GM23338 (cell line): ENCODE measurements at regions not wholly inside any gene's neighbourhood (a gene's known extent, or its start where the extent isn't known, plus 50 kb on each side); places are given as distances from the start of the nearest gene placed in this dataset.

Source experiments
- ATAC-seq: fragments of 200-7000 bp; cut with Tn5 transposase; 3 replicates; pipeline ENCODE4 v1.9.1; 2020
- DNase-seq: peaks from one replicate; pipeline ENCODE4 v3.0.0-alpha.2; 2015; ENCODE audit warnings: low spot score
- H2AFZ ChIP-seq: fragments of 200-600 bp; sonication (generic); 2 replicates; pipeline ENCODE4 v1.8.0; 2016; ENCODE audit warnings: antibody characterized with exemption, mild to moderate bottlenecking, moderate library complexity
- H3F3A ChIP-seq: fragments of 200-600 bp; sonication (generic); replicated peaks from 2 replicates; pipeline ENCODE4 v1.8.0; 2017; ENCODE audit warnings: antibody characterized with exemption, mixed run types, low read depth
- H3K27ac ChIP-seq: fragments of 200-600 bp; sonication (generic); 2 replicates; pipeline ENCODE4 v1.6.1; 2016; ENCODE audit warnings: low read depth
- H3K27me3 ChIP-seq: fragments of 200-600 bp; sonication (generic); 2 replicates; pipeline ENCODE4 v1.8.0; 2016; ENCODE audit warnings: mild to moderate bottlenecking, mixed run types, moderate library complexity; ENCODE audit not compliant: insufficient read depth
- H3K36me3 ChIP-seq: fragments of 200-600 bp; sonication (generic); 2 replicates; pipeline ENCODE4 v1.8.0; 2016; ENCODE audit warnings: mild to moderate bottlenecking; ENCODE audit not compliant: insufficient read depth
- H3K4me1 ChIP-seq: fragments of 200-600 bp; sonication (generic); 2 replicates; pipeline ENCODE4 v1.8.0; 2016; ENCODE audit warnings: mild to moderate bottlenecking, moderate library complexity; ENCODE audit not compliant: insufficient read depth
- H3K4me2 ChIP-seq: fragments of 200-600 bp; sonication (generic); 2 replicates; pipeline ENCODE4 v1.7.1; 2017; ENCODE audit warnings: mixed run types
- H3K4me3 ChIP-seq: fragments of 200-600 bp; sonication (generic); 2 replicates; pipeline ENCODE4 v1.6.1; 2016; ENCODE audit warnings: mixed run types
- H3K79me2 ChIP-seq: fragments of 200-600 bp; sonication (generic); replicated peaks from 2 replicates; pipeline ENCODE4 v1.8.0; 2017; ENCODE audit warnings: mild to moderate bottlenecking; ENCODE audit not compliant: insufficient read depth
- H3K9me2 ChIP-seq: fragments of 200-600 bp; sonication (generic); 2 replicates; pipeline ENCODE4 v1.8.0; 2017; ENCODE audit not compliant: insufficient read depth
- H4K20me1 ChIP-seq: fragments of 200-600 bp; sonication (generic); replicated peaks from 2 replicates; pipeline ENCODE4 v1.8.0; 2017; ENCODE audit warnings: mild to moderate bottlenecking; ENCODE audit not compliant: insufficient read depth
- H3K27ac Mint-ChIP-seq: 2 replicates; pipeline ENCODE4 v1.8.0; 2020; ENCODE audit warnings: inconsistent platforms, mild to moderate bottlenecking, moderate library complexity, mixed read lengths
- H3K27me3 Mint-ChIP-seq: 3 replicates; pipeline ENCODE4 v1.8.0; 2022; ENCODE audit warnings: low read depth, mild to moderate bottlenecking, moderate library complexity, mixed read lengths, inconsistent platforms; ENCODE audit not compliant: insufficient read depth, poor library complexity
- H3K36me3 Mint-ChIP-seq: 3 replicates; pipeline ENCODE4 v1.8.0; 2021; ENCODE audit warnings: low read depth, mild to moderate bottlenecking, inconsistent platforms, moderate library complexity, mixed read lengths
- H3K4me1 Mint-ChIP-seq: 3 replicates; pipeline ENCODE4 v1.8.0; 2020; ENCODE audit warnings: mild to moderate bottlenecking, inconsistent platforms, mixed read lengths
- H3K4me3 Mint-ChIP-seq: 3 replicates; pipeline ENCODE4 v1.8.0; 2021; ENCODE audit warnings: moderate library complexity, mild to moderate bottlenecking, inconsistent platforms, mixed read lengths
- H3K9me3 Mint-ChIP-seq: 3 replicates; pipeline ENCODE4 v1.8.0; 2020; ENCODE audit warnings: moderate library complexity, mild to moderate bottlenecking, inconsistent platforms, mixed read lengths
- CREB1 ChIP-seq: fragments of 250-450 bp; sonication (Bioruptor Pico); IDR thresholded peaks from 2 replicates; pipeline ENCODE4 v1.5.0; 2020; ENCODE audit warnings: low read depth, mild to moderate bottlenecking, moderate library complexity
- EZH2 ChIP-seq: fragments of 200-600 bp; sonication (generic); IDR thresholded peaks from one replicate; pipeline ENCODE4 v1.8.0; 2017; ENCODE audit warnings: antibody characterized with exemption, mild to moderate bottlenecking, low read depth; ENCODE audit not compliant: unreplicated experiment
- EZH2phosphoT487 ChIP-seq: fragments of 200-600 bp; sonication (generic); IDR thresholded peaks from one replicate; pipeline ENCODE4 v1.8.1; 2018; ENCODE audit warnings: antibody characterized with exemption; ENCODE audit not compliant: unreplicated experiment
- JUNB ChIP-seq: IDR thresholded peaks from one replicate; pipeline ENCODE4 v1.6.1; 2016; ENCODE audit warnings: antibody characterized with exemption; ENCODE audit not compliant: unreplicated experiment
- NANOG ChIP-seq: IDR thresholded peaks from 2 replicates; pipeline ENCODE4 v1.6.1; 2016; ENCODE audit warnings: antibody characterized with exemption, borderline replicate concordance
- POLR2AphosphoS5 ChIP-seq: IDR thresholded peaks from 2 replicates; pipeline ENCODE4 v1.6.1; 2016; ENCODE audit warnings: antibody characterized with exemption, low read depth
- STAT1 ChIP-seq: IDR thresholded peaks from one replicate; pipeline ENCODE4 v1.6.1; 2016; ENCODE audit warnings: antibody characterized with exemption; ENCODE audit not compliant: unreplicated experiment
- ZNF331 ChIP-seq: fragments of 250-450 bp; sonication (Bioruptor Pico); IDR thresholded peaks from 2 replicates; pipeline ENCODE4 v1.5.0; 2020; ENCODE audit warnings: low read depth, mild to moderate bottlenecking, moderate library complexity
- TF ChIP-seq, protein P1 (sequence below), 2 experiments: fragments of 200-600 bp in 1 of 2; sonication (generic) in 1 of 2; conservative IDR thresholded peaks; 2 replicates each; pipeline versions ENCODE4 v1.5.1 to v1.6.1; 2016 to 2017; ENCODE audit warnings: antibody characterized with exemption in 2 of 2, low read depth in 2 of 2, mild to moderate bottlenecking in 2 of 2, moderate library complexity in 1 of 2
- TF ChIP-seq, protein P2 (sequence below): IDR thresholded peaks from one replicate; pipeline ENCODE4 v1.6.1; 2018; ENCODE audit warnings: antibody characterized with exemption; ENCODE audit not compliant: unreplicated experiment
- TF ChIP-seq, protein P3 (sequence below): IDR thresholded peaks from 2 replicates; pipeline ENCODE4 v1.6.1; 2016; ENCODE audit warnings: antibody characterized with exemption

DNA sequence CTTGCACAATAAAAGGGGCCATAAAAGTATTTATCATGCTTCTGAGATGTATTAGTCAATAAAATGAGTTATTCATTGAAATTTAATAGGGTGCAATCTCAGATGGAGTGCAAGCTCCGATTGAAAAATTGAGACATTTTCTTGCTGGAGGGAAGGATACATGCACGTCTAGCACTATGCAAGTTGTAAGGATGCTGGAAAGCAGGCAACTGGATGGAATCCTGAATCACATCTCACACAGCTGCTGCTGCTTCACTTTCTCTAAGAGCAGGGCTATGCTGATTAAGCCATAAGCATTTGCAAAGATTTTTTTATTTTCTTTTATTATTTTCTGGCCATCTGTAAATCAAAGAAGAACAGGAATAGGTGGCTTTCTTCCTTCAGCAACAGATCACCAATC is 308.8 kb upstream of the EPHA7 start:
- Mint-ChIP-seq H3K36me3 (no peaks in the 10 kb centered on the region; the same call in 2 of the 3 replicates), H3K4me3 (no peak overlapping the region), H3K27me3 (peaks cover 3% of the 10 kb centered on the region), H3K9me3 (no peaks in the 10 kb centered on the region), H3K4me1 (peaks cover 39% of the 10 kb centered on the region), H3K27ac (no peak overlapping the region)
- Histone ChIP-seq H3K79me2 (no peaks in the 10 kb centered on the region), H3K9me2 (no peaks in the 10 kb centered on the region; the same call in 1 of the 2 replicates), H3K27me3 (no peaks in the 10 kb centered on the region), H3K27ac (no peak overlapping the region), H3F3A (no peaks in the 10 kb centered on the region), H3K4me2 (peak overlapping the region; percentile 53), H3K4me3 (no peak overlapping the region), H3K36me3 (no peaks in the 10 kb centered on the region), H3K4me1 (peaks cover 25% of the 10 kb centered on the region), H4K20me1 (no peaks in the 10 kb centered on the region), H2AFZ (no peak overlapping the region)
- TF ChIP-seq CREB1: no peak
- no peak for TF ChIP-seq EZH2
- TF ChIP-seq, protein P1, sequence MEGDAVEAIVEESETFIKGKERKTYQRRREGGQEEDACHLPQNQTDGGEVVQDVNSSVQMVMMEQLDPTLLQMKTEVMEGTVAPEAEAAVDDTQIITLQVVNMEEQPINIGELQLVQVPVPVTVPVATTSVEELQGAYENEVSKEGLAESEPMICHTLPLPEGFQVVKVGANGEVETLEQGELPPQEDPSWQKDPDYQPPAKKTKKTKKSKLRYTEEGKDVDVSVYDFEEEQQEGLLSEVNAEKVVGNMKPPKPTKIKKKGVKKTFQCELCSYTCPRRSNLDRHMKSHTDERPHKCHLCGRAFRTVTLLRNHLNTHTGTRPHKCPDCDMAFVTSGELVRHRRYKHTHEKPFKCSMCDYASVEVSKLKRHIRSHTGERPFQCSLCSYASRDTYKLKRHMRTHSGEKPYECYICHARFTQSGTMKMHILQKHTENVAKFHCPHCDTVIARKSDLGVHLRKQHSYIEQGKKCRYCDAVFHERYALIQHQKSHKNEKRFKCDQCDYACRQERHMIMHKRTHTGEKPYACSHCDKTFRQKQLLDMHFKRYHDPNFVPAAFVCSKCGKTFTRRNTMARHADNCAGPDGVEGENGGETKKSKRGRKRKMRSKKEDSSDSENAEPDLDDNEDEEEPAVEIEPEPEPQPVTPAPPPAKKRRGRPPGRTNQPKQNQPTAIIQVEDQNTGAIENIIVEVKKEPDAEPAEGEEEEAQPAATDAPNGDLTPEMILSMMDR (conservative IDR thresholded peaks at IDR 0.05; ENCODE audit: low read depth in 2 of 2): no peak
- TF ChIP-seq STAT1: no peak
- TF ChIP-seq POLR2AphosphoS5: no peak
- TF ChIP-seq, protein P2, sequence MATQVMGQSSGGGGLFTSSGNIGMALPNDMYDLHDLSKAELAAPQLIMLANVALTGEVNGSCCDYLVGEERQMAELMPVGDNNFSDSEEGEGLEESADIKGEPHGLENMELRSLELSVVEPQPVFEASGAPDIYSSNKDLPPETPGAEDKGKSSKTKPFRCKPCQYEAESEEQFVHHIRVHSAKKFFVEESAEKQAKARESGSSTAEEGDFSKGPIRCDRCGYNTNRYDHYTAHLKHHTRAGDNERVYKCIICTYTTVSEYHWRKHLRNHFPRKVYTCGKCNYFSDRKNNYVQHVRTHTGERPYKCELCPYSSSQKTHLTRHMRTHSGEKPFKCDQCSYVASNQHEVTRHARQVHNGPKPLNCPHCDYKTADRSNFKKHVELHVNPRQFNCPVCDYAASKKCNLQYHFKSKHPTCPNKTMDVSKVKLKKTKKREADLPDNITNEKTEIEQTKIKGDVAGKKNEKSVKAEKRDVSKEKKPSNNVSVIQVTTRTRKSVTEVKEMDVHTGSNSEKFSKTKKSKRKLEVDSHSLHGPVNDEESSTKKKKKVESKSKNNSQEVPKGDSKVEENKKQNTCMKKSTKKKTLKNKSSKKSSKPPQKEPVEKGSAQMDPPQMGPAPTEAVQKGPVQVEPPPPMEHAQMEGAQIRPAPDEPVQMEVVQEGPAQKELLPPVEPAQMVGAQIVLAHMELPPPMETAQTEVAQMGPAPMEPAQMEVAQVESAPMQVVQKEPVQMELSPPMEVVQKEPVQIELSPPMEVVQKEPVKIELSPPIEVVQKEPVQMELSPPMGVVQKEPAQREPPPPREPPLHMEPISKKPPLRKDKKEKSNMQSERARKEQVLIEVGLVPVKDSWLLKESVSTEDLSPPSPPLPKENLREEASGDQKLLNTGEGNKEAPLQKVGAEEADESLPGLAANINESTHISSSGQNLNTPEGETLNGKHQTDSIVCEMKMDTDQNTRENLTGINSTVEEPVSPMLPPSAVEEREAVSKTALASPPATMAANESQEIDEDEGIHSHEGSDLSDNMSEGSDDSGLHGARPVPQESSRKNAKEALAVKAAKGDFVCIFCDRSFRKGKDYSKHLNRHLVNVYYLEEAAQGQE: no peak
- no peak for TF ChIP-seq EZH2phosphoT487
- TF ChIP-seq, protein P3, sequence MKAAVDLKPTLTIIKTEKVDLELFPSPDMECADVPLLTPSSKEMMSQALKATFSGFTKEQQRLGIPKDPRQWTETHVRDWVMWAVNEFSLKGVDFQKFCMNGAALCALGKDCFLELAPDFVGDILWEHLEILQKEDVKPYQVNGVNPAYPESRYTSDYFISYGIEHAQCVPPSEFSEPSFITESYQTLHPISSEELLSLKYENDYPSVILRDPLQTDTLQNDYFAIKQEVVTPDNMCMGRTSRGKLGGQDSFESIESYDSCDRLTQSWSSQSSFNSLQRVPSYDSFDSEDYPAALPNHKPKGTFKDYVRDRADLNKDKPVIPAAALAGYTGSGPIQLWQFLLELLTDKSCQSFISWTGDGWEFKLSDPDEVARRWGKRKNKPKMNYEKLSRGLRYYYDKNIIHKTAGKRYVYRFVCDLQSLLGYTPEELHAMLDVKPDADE: no peak
- no peak for TF ChIP-seq ZNF331
- no peak for TF ChIP-seq JUNB
- no peak for TF ChIP-seq NANOG
- DNase-seq (peak; percentile 11), ATAC-seq (no peak; the same call in 1 of the 3 replicates)
